Prostate gland (tissue), 2 donors: ENCODE measurements at regions not wholly inside any gene's neighbourhood (a gene's known extent, or its start where the extent isn't known, plus 50 kb on each side); places are given as distances from the start of the nearest gene placed in this dataset.

ENCODE experiments used
- POLR2A ChIP-seq: fragments of 450-650 bp; IDR thresholded peaks from one replicate; pipeline ENCODE4 v1.6.1; 2016; ENCODE audit warnings: antibody characterized with exemption, mild to moderate bottlenecking
- POLR2AphosphoS5 ChIP-seq: sonication (generic); formaldehyde crosslinking; IDR thresholded peaks from one replicate; pipeline ENCODE4 v1.6.1; 2017; ENCODE audit warnings: antibody characterized with exemption
- TF ChIP-seq, protein P1 (sequence below), 4 experiments: fragments of 200-600 bp in 2 of 4; fragments of 450-650 bp in 2 of 4; sonication (generic) in 2 of 4; IDR thresholded peaks; 1 replicate in 3 of 4; 2 replicates in 1 of 4; pipeline ENCODE4 v1.5.1; 2016 to 2019; ENCODE audit warnings: antibody characterized with exemption in 4 of 4, mild to moderate bottlenecking in 2 of 4, moderate library complexity in 2 of 4

DNA sequence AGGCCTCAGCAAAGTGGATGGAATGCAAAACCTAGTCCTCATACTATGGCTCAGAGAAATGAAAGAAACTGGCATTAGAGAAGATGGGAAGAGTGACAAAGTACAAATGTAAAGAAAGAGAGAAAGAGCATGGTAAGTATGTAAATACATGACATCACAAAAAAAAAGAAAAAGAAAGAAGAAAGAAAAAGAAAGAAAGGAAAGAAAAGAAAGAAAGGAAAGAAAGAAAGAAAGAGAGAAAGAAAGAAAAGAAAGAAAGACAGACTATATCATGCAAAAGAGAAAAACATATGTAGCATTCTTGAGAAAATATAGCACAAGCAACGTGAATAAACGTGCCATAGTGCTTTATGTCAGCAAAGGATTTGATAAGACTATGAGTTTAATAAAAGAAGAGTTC, 76.1 kb upstream of the CACHD1 start:
- TF ChIP-seq, protein P1, sequence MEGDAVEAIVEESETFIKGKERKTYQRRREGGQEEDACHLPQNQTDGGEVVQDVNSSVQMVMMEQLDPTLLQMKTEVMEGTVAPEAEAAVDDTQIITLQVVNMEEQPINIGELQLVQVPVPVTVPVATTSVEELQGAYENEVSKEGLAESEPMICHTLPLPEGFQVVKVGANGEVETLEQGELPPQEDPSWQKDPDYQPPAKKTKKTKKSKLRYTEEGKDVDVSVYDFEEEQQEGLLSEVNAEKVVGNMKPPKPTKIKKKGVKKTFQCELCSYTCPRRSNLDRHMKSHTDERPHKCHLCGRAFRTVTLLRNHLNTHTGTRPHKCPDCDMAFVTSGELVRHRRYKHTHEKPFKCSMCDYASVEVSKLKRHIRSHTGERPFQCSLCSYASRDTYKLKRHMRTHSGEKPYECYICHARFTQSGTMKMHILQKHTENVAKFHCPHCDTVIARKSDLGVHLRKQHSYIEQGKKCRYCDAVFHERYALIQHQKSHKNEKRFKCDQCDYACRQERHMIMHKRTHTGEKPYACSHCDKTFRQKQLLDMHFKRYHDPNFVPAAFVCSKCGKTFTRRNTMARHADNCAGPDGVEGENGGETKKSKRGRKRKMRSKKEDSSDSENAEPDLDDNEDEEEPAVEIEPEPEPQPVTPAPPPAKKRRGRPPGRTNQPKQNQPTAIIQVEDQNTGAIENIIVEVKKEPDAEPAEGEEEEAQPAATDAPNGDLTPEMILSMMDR (IDR thresholded peaks at IDR 0.05), result no peak
- no peak for TF ChIP-seq POLR2A
- TF ChIP-seq POLR2AphosphoS5, result no peak
